Spleen (tissue), 7 donors: ENCODE measurements at regions not wholly inside any gene's neighbourhood (a gene's known extent, or its start where the extent isn't known, plus 50 kb on each side); places are given as distances from the start of the nearest gene placed in this dataset.

Experiments
- CTCF ChIP-seq, 11 experiments: fragments of 200-600 bp in 7 of 11; fragments of 450-650 bp in 4 of 11; sonication (generic) in 4 of 11; IDR thresholded peaks in 8 of 11; conservative IDR thresholded peaks in 3 of 11; 1 replicate in 7 of 11; 2 replicates in 4 of 11; pipeline versions ENCODE4 v1.4.0 to v1.8.0; 2016 to 2021; ENCODE audit warnings: antibody characterized with exemption in 11 of 11, inconsistent platforms in 4 of 11, mild to moderate bottlenecking in 1 of 11
- POLR2A ChIP-seq, 3 donors: fragments of 450-650 bp; IDR thresholded peaks; one replicate each; pipeline ENCODE4 v1.5.1; 2017; ENCODE audit warnings: antibody characterized with exemption in 3 of 3, mild to moderate bottlenecking in 1 of 3
- POLR2AphosphoS5 ChIP-seq, 3 donors: sonication (generic); formaldehyde crosslinking; IDR thresholded peaks; one replicate each; pipeline ENCODE4 v1.5.1; 2017; ENCODE audit warnings: antibody characterized with exemption in 3 of 3
- donor health status: DM: no; HTN: no; CAD: no; lungs with moderate emphysema.
- donor health status: DM: no; HTN: no; CAD: no.
- donor health status: DM: no; HTN: no; CAD: no.

- no peak for TF ChIP-seq CTCF (IDR thresholded peaks at IDR 0.05 in 8 of 11, conservative IDR thresholded peaks at IDR 0.05 in 3 of 11)
- TF ChIP-seq POLR2AphosphoS5 (IDR thresholded peaks at IDR 0.05), result no peak
- no peak for TF ChIP-seq POLR2A (IDR thresholded peaks at IDR 0.05)
Measured at GRCh38 chr2:129050101-129050500, 731.4 kb upstream of the HS6ST1 start.
